Ammon's horn (tissue), 1 donor: ENCODE measurements at regions not wholly inside any gene's neighbourhood (a gene's known extent, or its start where the extent isn't known, plus 50 kb on each side); places are given as distances from the start of the nearest gene placed in this dataset.

ENCODE experiments used
- DNase-seq: peaks from one replicate; pipeline ENCODE4 v3.0.0-alpha.2; 2016; ENCODE audit warnings: low spot score

GRCh38 chr10:50936335-50936734 lies 50.9 kb upstream of the A1CF start:
- DNase-seq: no peak

- DNase-seq: peak; percentile 24
These were observed 51.9 kb upstream of the A1CF start for GRCh38 chr10:50937230-50937907.

GRCh38 chr10:50941629-50942028 lies 56.2 kb upstream of the A1CF start:
- DNase-seq: no peak

GRCh38 chr10:50946991-50947781 lies 61.8 kb upstream of the A1CF start:
- no peak for DNase-seq

- DNase-seq: no peak
These were observed 65.9 kb upstream of the A1CF start for GRCh38 chr10:50951365-50951764.

GRCh38 chr10:50961297-50961696 lies 75.9 kb upstream of the A1CF start:
- no peak for DNase-seq

GRCh38 chr10:50963063-50963462 lies 77.6 kb upstream of the A1CF start:
- no peak for DNase-seq

- DNase-seq: no peak
These were observed 83.1 kb upstream of the A1CF start for GRCh38 chr10:50968386-50969091.

GRCh38 chr10:50972591-50972990 lies 87.2 kb upstream of the A1CF start:
- no peak for DNase-seq

GRCh38 chr10:50981385-50981784 lies 92.9 kb upstream of the PRKG1 start:
- DNase-seq: no peak

- no peak for DNase-seq
These were observed 92.4 kb upstream of the PRKG1 start for GRCh38 chr10:50981904-50982303.

GRCh38 chr10:50982989-50983388 lies 91.3 kb upstream of the PRKG1 start:
- DNase-seq: no peak

GRCh38 chr10:50987934-50988333 lies 86.4 kb upstream of the PRKG1 start:
- no peak for DNase-seq

GRCh38 chr10:50988792-50989191 lies 85.5 kb upstream of the PRKG1 start:
- DNase-seq: no peak

GRCh38 chr10:50990568-50991455 lies 83.5 kb upstream of the PRKG1 start:
- DNase-seq: no peak

GRCh38 chr10:50991456-50992355 lies 82.6 kb upstream of the PRKG1 start:
- DNase-seq: no peak

- no peak for DNase-seq
These were observed 81.9 kb upstream of the PRKG1 start for GRCh38 chr10:50992356-50992901.

GRCh38 chr10:50992972-50993766 lies 81.1 kb upstream of the PRKG1 start:
- DNase-seq: no peak

- DNase-seq: no peak
These were observed 80.5 kb upstream of the PRKG1 start for GRCh38 chr10:50993771-50994251.

- DNase-seq: no peak
These were observed 76.8 kb upstream of the PRKG1 start for GRCh38 chr10:50997461-50997860.
